Coronary artery (tissue), 2 donors: ENCODE measurements at regions not wholly inside any gene's neighbourhood (a gene's known extent, or its start where the extent isn't known, plus 50 kb on each side); places are given as distances from the start of the nearest gene placed in this dataset.

ENCODE experiments used
- DNase-seq: peaks from one replicate; pipeline ENCODE4 v3.0.0-alpha.2; 2017; ENCODE audit warnings: low spot score
- H3K27ac ChIP-seq, 2 donors: fragments of 200-600 bp; sonication (generic); one replicate each; pipeline ENCODE4 v1.5.1; 2016 to 2019
- H3K4me3 ChIP-seq: fragments of 200-600 bp; sonication (generic); 2 replicates; pipeline ENCODE4 v1.5.1; 2016; ENCODE audit warnings: mild to moderate bottlenecking, moderate library complexity
- TF ChIP-seq, protein P1 (sequence below): fragments of 200-600 bp; sonication (generic); IDR thresholded peaks from one replicate; pipeline ENCODE4 v1.5.1; 2019; ENCODE audit warnings: antibody characterized with exemption

DNA sequence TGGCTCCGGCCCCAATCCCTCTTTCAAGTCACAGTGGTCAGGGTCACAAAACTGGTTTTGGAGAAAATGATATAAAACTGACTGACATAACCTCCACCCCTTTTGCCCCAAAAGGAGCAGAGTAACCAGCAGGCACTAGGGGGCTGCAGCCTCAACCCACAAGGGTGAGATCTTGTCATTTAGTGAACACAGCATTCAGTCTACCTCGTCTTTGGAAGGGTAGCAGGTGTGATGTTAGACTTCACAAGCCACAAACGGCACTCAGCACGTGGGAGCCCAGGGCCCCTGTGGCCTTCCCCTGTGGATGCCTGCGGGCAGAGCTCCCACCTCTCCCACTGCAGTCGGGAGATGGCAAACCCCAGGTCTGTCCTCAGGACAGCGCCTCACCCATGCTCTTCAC, 372.1 kb upstream of the MYT1L start:
- Histone ChIP-seq H3K27ac (no peak overlapping the region), H3K4me3 (no peak overlapping the region)
- DNase-seq: no peak
- TF ChIP-seq, protein P1, sequence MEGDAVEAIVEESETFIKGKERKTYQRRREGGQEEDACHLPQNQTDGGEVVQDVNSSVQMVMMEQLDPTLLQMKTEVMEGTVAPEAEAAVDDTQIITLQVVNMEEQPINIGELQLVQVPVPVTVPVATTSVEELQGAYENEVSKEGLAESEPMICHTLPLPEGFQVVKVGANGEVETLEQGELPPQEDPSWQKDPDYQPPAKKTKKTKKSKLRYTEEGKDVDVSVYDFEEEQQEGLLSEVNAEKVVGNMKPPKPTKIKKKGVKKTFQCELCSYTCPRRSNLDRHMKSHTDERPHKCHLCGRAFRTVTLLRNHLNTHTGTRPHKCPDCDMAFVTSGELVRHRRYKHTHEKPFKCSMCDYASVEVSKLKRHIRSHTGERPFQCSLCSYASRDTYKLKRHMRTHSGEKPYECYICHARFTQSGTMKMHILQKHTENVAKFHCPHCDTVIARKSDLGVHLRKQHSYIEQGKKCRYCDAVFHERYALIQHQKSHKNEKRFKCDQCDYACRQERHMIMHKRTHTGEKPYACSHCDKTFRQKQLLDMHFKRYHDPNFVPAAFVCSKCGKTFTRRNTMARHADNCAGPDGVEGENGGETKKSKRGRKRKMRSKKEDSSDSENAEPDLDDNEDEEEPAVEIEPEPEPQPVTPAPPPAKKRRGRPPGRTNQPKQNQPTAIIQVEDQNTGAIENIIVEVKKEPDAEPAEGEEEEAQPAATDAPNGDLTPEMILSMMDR: no peak

DNA sequence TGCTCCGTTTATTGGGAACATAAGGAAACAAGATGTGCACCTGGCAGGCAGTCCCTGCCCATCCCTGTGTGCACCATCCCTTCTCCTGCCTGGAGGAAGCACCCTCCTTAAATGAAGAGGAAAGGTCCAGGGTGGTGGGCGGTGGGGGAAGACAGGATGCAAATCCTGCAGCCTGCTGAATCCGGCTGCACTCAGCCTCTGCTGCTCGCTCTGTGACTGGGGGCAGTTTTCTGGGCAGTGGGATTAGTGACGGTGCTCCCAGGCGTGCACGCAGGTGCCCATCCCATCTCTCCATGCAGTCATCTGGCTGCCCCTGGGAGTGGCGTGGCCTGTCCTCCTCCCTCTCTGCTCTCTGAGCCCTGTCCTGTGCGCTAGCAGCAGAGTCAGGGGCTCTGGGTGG, 371.3 kb upstream of the MYT1L start:
- no peak overlapping the region for H3K4me3 ChIP-seq
- no peak for DNase-seq
- no peak overlapping the region for H3K27ac ChIP-seq
- TF ChIP-seq, protein P1: no peak

DNA sequence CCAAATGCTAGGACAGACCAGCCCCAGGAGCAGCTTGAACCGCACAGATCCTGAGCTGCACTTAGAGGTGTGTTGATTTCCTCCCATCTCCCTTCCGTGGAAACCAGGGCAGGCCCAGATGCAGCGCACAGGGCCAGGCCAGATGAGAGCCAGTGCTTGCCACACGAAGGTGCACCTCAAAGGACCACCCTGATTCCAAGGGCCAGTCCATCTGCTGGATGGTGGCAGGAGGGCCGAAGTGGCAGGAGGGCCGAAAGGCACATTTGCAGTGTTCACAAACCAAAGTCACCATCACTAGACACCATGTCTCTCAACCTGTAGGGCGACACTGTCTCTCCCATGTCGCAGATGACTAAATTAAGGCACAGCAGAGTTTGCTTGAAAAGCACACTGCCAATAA, 370.7 kb upstream of the MYT1L start:
- DNase-seq: no peak
- Histone ChIP-seq H3K4me3 (no peak overlapping the region), H3K27ac (no peak overlapping the region)
- TF ChIP-seq, protein P1: no peak

DNA sequence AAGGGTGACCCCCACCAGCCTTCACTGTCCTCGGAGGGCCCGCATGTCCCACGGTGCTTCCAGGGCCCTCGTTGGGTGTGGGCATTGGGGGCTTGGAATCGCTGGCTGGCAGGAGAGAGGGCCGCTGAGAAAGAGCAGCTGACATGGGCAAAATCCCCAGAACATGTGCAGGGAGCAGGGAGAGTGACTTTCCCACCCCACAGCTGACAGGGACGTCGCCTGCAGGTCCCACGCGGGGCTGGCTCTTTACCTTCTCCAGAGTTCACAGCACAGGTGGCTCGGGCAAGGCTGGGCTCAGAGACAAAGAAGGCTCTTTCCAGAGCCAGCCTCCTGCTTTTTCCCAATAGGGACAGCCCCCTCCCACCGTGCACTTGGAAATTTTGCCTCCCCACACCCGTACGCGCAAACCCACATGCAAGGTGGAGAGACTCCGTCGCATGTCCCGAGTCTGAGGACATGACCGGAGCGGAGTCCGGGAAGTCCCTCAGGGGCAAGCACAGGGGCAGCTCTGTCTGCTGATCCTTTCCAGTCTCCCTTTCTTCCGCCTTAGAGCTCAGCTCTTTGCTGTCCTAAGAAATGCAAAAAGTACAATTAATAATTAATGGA, 370.2 kb upstream of the MYT1L start:
- Histone ChIP-seq H3K27ac (no peak overlapping the region), H3K4me3 (no peak overlapping the region)
- TF ChIP-seq, protein P1: no peak
- no peak for DNase-seq

DNA sequence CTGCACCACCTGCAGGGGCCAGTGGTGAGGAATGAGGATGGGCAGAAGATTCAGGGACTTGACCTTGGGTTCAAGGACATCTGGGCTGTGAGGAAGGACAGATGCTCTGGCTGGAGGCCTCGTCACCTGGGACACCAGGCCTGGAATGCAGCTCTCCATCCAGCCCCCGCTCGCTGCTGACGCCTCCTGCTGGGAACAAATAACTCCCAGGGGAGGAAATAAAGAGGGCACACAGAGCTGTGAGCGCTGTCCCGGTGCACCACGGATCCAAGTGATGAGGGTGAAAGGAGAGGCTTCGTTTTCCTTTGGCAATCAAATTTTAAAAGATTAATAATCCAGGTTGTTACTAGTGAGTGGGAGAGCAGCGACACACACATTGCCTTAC, 368.0 kb upstream of the MYT1L start:
- DNase-seq: no peak
- H3K27ac ChIP-seq: no peak overlapping the region
- TF ChIP-seq, protein P1: no peak
- no peak overlapping the region for H3K4me3 ChIP-seq

DNA sequence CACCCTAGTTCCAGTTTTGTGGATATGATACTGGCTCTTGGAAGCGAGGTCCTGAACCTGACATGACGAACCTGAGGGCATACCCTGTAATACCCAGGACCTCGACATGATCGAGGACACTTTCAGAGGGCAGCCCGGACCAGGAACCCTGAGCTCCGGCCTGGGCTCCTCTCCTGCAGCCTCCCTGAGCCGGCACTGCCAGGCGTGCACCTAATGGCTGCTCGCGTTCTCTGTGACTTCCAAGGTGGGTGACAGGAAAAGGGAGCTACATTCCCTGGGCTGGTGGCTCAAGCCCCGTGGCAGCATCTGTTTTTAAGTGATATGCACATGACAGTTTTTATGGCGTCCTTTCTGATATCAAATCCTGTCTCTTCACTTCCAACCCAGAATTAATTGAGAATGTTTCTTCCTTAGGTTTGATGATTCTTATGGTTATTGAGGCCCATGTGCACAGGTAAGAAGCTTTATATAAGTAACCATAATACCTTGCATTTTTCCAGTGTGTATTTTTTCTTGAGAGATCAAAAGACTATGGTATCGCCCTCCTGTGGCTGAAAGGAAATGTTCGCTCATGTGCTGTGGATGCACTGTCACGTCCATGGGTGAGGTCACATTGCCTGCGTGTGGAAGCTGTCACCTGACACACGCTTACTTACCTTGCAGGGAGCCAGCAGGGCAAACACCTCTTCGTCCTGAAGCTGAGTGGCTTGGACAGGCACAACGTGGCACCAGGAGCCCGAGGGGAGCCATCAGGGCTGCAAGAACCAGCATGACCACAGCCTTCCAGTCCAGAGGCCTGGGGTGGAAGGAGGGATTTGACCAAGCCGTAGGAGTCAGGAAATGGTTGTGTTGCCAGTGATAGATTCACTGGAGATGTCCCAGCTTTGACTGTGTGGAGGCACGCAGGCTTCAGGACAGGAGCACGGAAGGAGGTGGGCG, 367.4 kb upstream of the MYT1L start:
- Histone ChIP-seq H3K27ac (no peak overlapping the region), H3K4me3 (no peak overlapping the region)
- TF ChIP-seq, protein P1: no peak
- no peak for DNase-seq
